ENCODE measurements at regions not wholly inside any gene's neighbourhood (a gene's known extent, or its start where the extent isn't known, plus 50 kb on each side); places are given as distances from the start of the nearest gene placed in this dataset.

GRCh38 chr3:28903171-28903601 is 377.7 kb upstream of the RBMS3 start:
- DNase-seq (ENCODE audit: low read depth) = no peak

GRCh38 chr3:28905798-28906197 is 375.1 kb upstream of the RBMS3 start:
- no peak for DNase-seq (ENCODE audit: low read depth)

GRCh38 chr3:28906561-28907310 is 374.1 kb upstream of the RBMS3 start:
- DNase-seq (ENCODE audit: low read depth) = no peak

- DNase-seq (ENCODE audit: low read depth) = no peak
Observed at GRCh38 chr3:28907616-28908015, 373.3 kb upstream of the RBMS3 start.

GRCh38 chr3:28912120-28912885 is 368.6 kb upstream of the RBMS3 start:
- no peak for DNase-seq (ENCODE audit: low read depth)

- DNase-seq (ENCODE audit: low read depth) = no peak
Observed at GRCh38 chr3:28915741-28916500, 364.9 kb upstream of the RBMS3 start.

GRCh38 chr3:28916713-28917499 is 364.0 kb upstream of the RBMS3 start:
- no peak for DNase-seq (ENCODE audit: low read depth)

GRCh38 chr3:28917895-28918475 is 362.9 kb upstream of the RBMS3 start:
- no peak for DNase-seq (ENCODE audit: low read depth)

- DNase-seq (ENCODE audit: low read depth) = no peak
Observed at GRCh38 chr3:28922376-28922775, 358.5 kb upstream of the RBMS3 start.

- no peak for DNase-seq (ENCODE audit: low read depth)
Observed at GRCh38 chr3:28923994-28924393, 356.9 kb upstream of the RBMS3 start.

- no peak for DNase-seq (ENCODE audit: low read depth)
Observed at GRCh38 chr3:28924744-28925360, 356.0 kb upstream of the RBMS3 start.

GRCh38 chr3:28933337-28933736 is 347.5 kb upstream of the RBMS3 start:
- DNase-seq (ENCODE audit: low read depth) = no peak

GRCh38 chr3:28934126-28934813 is 346.6 kb upstream of the RBMS3 start:
- no peak for DNase-seq (ENCODE audit: low read depth)

- no peak for DNase-seq (ENCODE audit: low read depth)
Observed at GRCh38 chr3:28935146-28935545, 345.7 kb upstream of the RBMS3 start.

GRCh38 chr3:28936154-28936553 is 344.7 kb upstream of the RBMS3 start:
- no peak for DNase-seq (ENCODE audit: low read depth)

- no peak for DNase-seq (ENCODE audit: low read depth)
Observed at GRCh38 chr3:28940530-28940929, 340.3 kb upstream of the RBMS3 start.

- DNase-seq (ENCODE audit: low read depth) = no peak
Observed at GRCh38 chr3:28940994-28941393, 339.9 kb upstream of the RBMS3 start.

- no peak for DNase-seq (ENCODE audit: low read depth)
Observed at GRCh38 chr3:28947061-28947460, 333.8 kb upstream of the RBMS3 start.

- DNase-seq (ENCODE audit: low read depth) = no peak
Observed at GRCh38 chr3:28947751-28948150, 333.1 kb upstream of the RBMS3 start.

GRCh38 chr3:28948685-28949084 is 332.2 kb upstream of the RBMS3 start:
- no peak for DNase-seq (ENCODE audit: low read depth)

GRCh38 chr3:28949580-28949979 is 331.3 kb upstream of the RBMS3 start:
- no peak for DNase-seq (ENCODE audit: low read depth)
